SU-DHL-6 (cell line): ENCODE measurements at regions not wholly inside any gene's neighbourhood (a gene's known extent, or its start where the extent isn't known, plus 50 kb on each side); places are given as distances from the start of the nearest gene placed in this dataset.
"Not testable (repeated sequence)": the region's sequence is repeated elsewhere in the genome, so short reads cannot be mapped to it uniquely, and the experiment has no call there.

ENCODE experiments used
- H2AFZ ChIP-seq: fragments of 200-600 bp; sonication (generic); 2 replicates; pipeline ENCODE4 v1.6.1; 2014; ENCODE audit warnings: low read depth, mild to moderate bottlenecking, moderate library complexity, mixed read lengths, antibody characterized with exemption, low read length; ENCODE audit not compliant: severe bottlenecking
- H3F3A ChIP-seq: fragments of 200-600 bp; shearing (Covaris generic); 2 replicates; pipeline ENCODE4 v1.6.0; 2016; ENCODE audit warnings: antibody characterized with exemption, mild to moderate bottlenecking; ENCODE audit not compliant: insufficient read depth
- H3K27ac ChIP-seq: fragments of 200-600 bp; sonication (generic); 2 replicates; pipeline ENCODE4 v1.5.1; 2016; ENCODE audit warnings: low read depth, mild to moderate bottlenecking, low read length, moderate library complexity, mixed read lengths
- H3K27me3 ChIP-seq: fragments of 200-600 bp; sonication (generic), shearing (Covaris generic); 2 replicates; pipeline ENCODE4 v1.6.0; 2014; ENCODE audit warnings: mild to moderate bottlenecking, low read length
- H3K36me3 ChIP-seq: fragments of 200-600 bp; sonication (generic); 2 replicates; pipeline ENCODE4 v1.6.1; 2014; ENCODE audit warnings: mild to moderate bottlenecking, low read length, mixed read lengths
- H3K4me2 ChIP-seq: fragments of 300-600, 200-600 bp; shearing (Covaris generic), sonication (generic); 2 replicates; pipeline ENCODE4 v1.6.0; 2014; ENCODE audit warnings: low read length, low read depth, mild to moderate bottlenecking; ENCODE audit not compliant: poor library complexity, severe bottlenecking
- H3K4me3 ChIP-seq: fragments of 200-600 bp; sonication (generic); 2 replicates; pipeline ENCODE4 v1.5.1; 2014; ENCODE audit warnings: antibody characterized with exemption, low read length, mild to moderate bottlenecking, mixed read lengths; ENCODE audit not compliant: insufficient read depth, poor library complexity, severe bottlenecking
- H3K79me2 ChIP-seq: fragments of 200-600 bp; sonication (generic); 2 replicates; pipeline ENCODE4 v1.6.1; 2014; ENCODE audit warnings: mild to moderate bottlenecking, low read length, moderate library complexity; ENCODE audit not compliant: insufficient read depth
- H3K9ac ChIP-seq: fragments of 200-600 bp; sonication (generic); 2 replicates; pipeline ENCODE4 v1.7.0; 2014; ENCODE audit warnings: mild to moderate bottlenecking, low read length
- H3K9me2 ChIP-seq: fragments of 200-600 bp; sonication (generic); replicated peaks from 2 replicates; pipeline ENCODE4 v1.6.1; 2014; ENCODE audit warnings: low read length; ENCODE audit not compliant: insufficient read depth
- H3K9me3 ChIP-seq: fragments of 200-600 bp; sonication (generic); 2 replicates; pipeline ENCODE4 v1.6.1; 2014; ENCODE audit warnings: low read length, mixed read lengths; ENCODE audit not compliant: insufficient read depth
- H4K20me1 ChIP-seq: fragments of 200-600 bp; sonication (generic); 2 replicates; pipeline ENCODE4 v1.6.1; 2014; ENCODE audit warnings: low read depth, mild to moderate bottlenecking, antibody characterized with exemption, low read length, moderate library complexity, mixed read lengths
- CTCF ChIP-seq: fragments of 200-600 bp; sonication (generic); IDR thresholded peaks from one replicate; pipeline ENCODE4 v1.5.1; 2017; ENCODE audit warnings: antibody characterized with exemption, mild to moderate bottlenecking, low read length, moderate library complexity; ENCODE audit not compliant: insufficient read depth, poor library complexity, severe bottlenecking
- EZH2phosphoT487 ChIP-seq: fragments of 200-600 bp; sonication (generic), shearing (Covaris generic); conservative IDR thresholded peaks from 2 replicates; pipeline ENCODE4 v1.6.1; 2018; ENCODE audit warnings: mild to moderate bottlenecking, antibody characterized with exemption, low read length, moderate library complexity, mixed read lengths

DNA sequence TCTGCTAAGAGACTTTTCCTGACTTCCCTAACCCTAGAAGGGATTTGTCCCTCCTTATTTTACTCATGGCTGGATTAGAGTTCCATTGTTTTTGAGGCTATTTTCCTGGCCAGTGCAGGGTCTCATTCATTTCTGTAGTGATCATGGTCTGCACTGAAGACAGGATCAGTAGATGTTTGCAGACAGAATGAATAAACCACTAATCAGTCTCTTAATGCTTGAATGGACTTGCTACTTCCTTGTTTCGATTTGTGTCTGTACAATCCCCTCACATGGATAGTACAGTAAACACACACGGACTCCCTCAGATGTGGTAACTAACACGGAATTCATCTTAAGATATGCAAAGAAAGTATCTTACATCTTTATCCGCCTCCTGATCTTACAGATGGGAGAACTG, 102.6 kb upstream of the PRB2 start:
- no peak overlapping the region for H3K9ac ChIP-seq
- H2AFZ ChIP-seq: no peak overlapping the region
- no peaks in the 10 kb centered on the region for H3K9me2 ChIP-seq
- no peaks in the 10 kb centered on the region for H3K9me3 ChIP-seq
- no peak overlapping the region for H3K4me3 ChIP-seq
- no peaks in the 10 kb centered on the region for H4K20me1 ChIP-seq
- no peak overlapping the region for H3K4me2 ChIP-seq
- H3F3A ChIP-seq: no peaks in the 10 kb centered on the region
- H3K27ac ChIP-seq: no peak overlapping the region
- H3K27me3 ChIP-seq: no peaks in the 10 kb centered on the region
- H3K79me2 ChIP-seq: no peaks in the 10 kb centered on the region
- H3K36me3 ChIP-seq: no peaks in the 10 kb centered on the region
- no peak for TF ChIP-seq EZH2phosphoT487
- no peak for TF ChIP-seq CTCF

DNA sequence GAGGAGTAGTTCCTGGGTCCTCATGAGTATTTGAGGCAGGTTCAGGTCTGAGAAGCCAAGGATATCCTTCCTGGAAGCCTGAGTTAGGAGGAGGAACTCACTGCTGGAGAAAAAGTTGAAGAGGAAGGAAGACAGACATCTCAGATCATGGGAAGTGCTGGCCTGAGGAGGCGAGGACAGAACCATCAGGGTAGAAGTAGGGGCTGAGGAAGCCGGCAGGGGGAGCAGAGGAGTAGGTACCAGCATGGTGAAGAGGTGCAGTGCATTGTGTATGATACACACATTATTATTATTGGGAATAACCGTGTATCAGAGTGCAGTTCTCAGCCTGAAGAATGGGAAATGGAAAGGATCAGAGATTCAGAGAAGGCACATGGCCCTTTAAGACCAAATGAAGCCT, 103.2 kb upstream of the PRB2 start:
- H3K9me2 ChIP-seq, H4K20me1 ChIP-seq, H3K27me3 ChIP-seq, H3F3A ChIP-seq, H3K79me2 ChIP-seq, H3K36me3 ChIP-seq, H2AFZ ChIP-seq, H3K9ac ChIP-seq, H3K4me2 ChIP-seq, H3K4me3 ChIP-seq, H3K27ac ChIP-seq, H3K9me3 ChIP-seq: not testable (repeated sequence)

- no peaks in the 10 kb centered on the region for H3K27me3 ChIP-seq
- no peaks in the 10 kb centered on the region for H3K9me2 ChIP-seq
- TF ChIP-seq EZH2phosphoT487 (no peak), CTCF (no peak)
- no peak overlapping the region for H3K27ac ChIP-seq
- H3F3A ChIP-seq: no peaks in the 10 kb centered on the region
- no peak overlapping the region for H3K4me3 ChIP-seq
- no peaks in the 10 kb centered on the region for H3K36me3 ChIP-seq
- H3K9me3 ChIP-seq: no peaks in the 10 kb centered on the region
- no peak overlapping the region for H2AFZ ChIP-seq
- H3K4me2 ChIP-seq: no peak overlapping the region
- no peaks in the 10 kb centered on the region for H3K79me2 ChIP-seq
- H4K20me1 ChIP-seq: no peaks in the 10 kb centered on the region
- no peak overlapping the region for H3K9ac ChIP-seq
These were observed 104.4 kb upstream of the PRB2 start for GRCh38 chr12:11499806-11500187.

DNA sequence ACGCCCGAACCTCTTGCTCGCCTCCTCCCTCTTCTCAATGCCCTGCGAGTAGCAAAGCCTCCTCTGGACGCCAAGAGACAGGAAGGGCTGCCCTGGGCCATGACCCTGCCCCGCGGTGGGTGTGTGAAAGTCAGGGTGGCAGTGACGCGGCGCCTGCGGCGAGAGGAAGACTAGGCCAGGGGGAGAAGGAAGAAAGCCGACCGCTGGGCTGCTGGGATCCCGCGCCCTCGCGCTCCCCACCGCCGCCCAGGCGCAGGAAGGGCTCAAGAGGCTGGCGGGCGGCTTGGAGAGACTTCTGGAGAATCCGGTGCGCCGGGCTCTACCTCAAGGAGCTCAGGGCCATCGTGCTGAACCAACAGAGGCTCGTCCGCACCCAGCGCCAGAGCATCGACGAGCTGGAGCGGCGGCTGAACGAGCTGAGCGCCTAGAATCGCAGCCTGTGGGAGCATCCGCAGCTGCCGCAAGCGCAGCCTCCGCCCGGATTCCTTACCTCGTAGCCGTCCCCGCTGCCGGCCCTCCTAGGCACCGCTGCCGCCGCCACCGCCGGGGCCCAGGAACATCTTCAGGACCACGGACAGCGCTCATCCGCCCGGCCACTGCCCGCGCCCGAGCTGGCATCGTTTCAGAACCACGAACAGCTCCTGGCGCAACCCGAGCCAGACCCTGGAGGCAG, 105.0 kb upstream of the PRB2 start:
- TF ChIP-seq CTCF (no peak), EZH2phosphoT487 (no peak)
- H3K4me2 ChIP-seq: no peak overlapping the region

More for the DNA sequence above, 105.0 kb upstream of the PRB2 start:
- no peaks in the 10 kb centered on the region for H3K27me3 ChIP-seq
- no peak overlapping the region for H3K9ac ChIP-seq
- H3K4me3 ChIP-seq: no peak overlapping the region
- H3K36me3 ChIP-seq: no peaks in the 10 kb centered on the region
- no peaks in the 10 kb centered on the region for H3K9me2 ChIP-seq
- H3K9me3 ChIP-seq: no peaks in the 10 kb centered on the region
- H4K20me1 ChIP-seq: no peaks in the 10 kb centered on the region
- H2AFZ ChIP-seq: no peak overlapping the region
- no peaks in the 10 kb centered on the region for H3K79me2 ChIP-seq
- H3K27ac ChIP-seq: no peak overlapping the region
- H3F3A ChIP-seq: no peaks in the 10 kb centered on the region
